ENCODE measurements at regions not wholly inside any gene's neighbourhood (a gene's known extent, or its start where the extent isn't known, plus 50 kb on each side); places are given as distances from the start of the nearest gene placed in this dataset.

GRCh38 chr11:45737056-45737455 is 67.9 kb upstream of the SLC35C1 start:
- no peak overlapping the region for H3K9ac ChIP-seq (ENCODE audit: low read length)
- H3K4me2 ChIP-seq (ENCODE audit: low read length): no peak overlapping the region
- no peaks in the 10 kb centered on the region for H3K9me2 ChIP-seq (ENCODE audit: insufficient read depth, low read length)
- no peaks in the 10 kb centered on the region for H3K79me2 ChIP-seq (replicated peaks; ENCODE audit: insufficient read depth, low read length)
- H3K27ac ChIP-seq (ENCODE audit: low read length): no peak overlapping the region
- no peak overlapping the region for H2AFZ ChIP-seq (ENCODE audit: low read depth, low read length)
- no peaks in the 10 kb centered on the region for H3K9me3 ChIP-seq (ENCODE audit: low read length)
- no peaks in the 10 kb centered on the region for H3K27me3 ChIP-seq (ENCODE audit: insufficient read depth, low read depth, low read length)
- H4K20me1 ChIP-seq (ENCODE audit: insufficient read depth): no peaks in the 10 kb centered on the region
- H3K4me3 ChIP-seq (ENCODE audit: low read length): no peak overlapping the region
- TF ChIP-seq MXI1 (conservative IDR thresholded peaks at IDR 0.05; ENCODE audit: poor library complexity, severe bottlenecking): no peak
- TF ChIP-seq EZH2 (IDR thresholded peaks at IDR 0.05; ENCODE audit: borderline replicate concordance, insufficient read depth, low read length, poor library complexity, severe bottlenecking): no peak
- no peak for TF ChIP-seq EP300 (conservative IDR thresholded peaks at IDR 0.05; ENCODE audit: poor library complexity, severe bottlenecking)
- TF ChIP-seq POLR2AphosphoS5 (IDR thresholded peaks at IDR 0.05): no peak
- no peak for TF ChIP-seq TAF1 (IDR thresholded peaks at IDR 0.05; ENCODE audit: low read depth)
- TF ChIP-seq REST (IDR thresholded peaks at IDR 0.05; ENCODE audit: borderline replicate concordance): no peak
- TF ChIP-seq RAD21 (conservative IDR thresholded peaks at IDR 0.05): no peak
- TF ChIP-seq CTCF (IDR thresholded peaks at IDR 0.05; ENCODE audit: poor library complexity, severe bottlenecking): no peak
- no peak for TF ChIP-seq SMC3 (conservative IDR thresholded peaks at IDR 0.05; ENCODE audit: poor library complexity)
- no peaks in the 10 kb centered on the region for H3F3A ChIP-seq (ENCODE audit: insufficient read depth, low read length, poor library complexity, severe bottlenecking)
- H3K36me3 ChIP-seq (ENCODE audit: insufficient read depth, low read length): no peaks in the 10 kb centered on the region

GRCh38 chr11:45736424-45736823 is 68.5 kb upstream of the SLC35C1 start:
- H3K36me3 ChIP-seq (ENCODE audit: insufficient read depth, low read length): no peaks in the 10 kb centered on the region
- no peak overlapping the region for H2AFZ ChIP-seq (ENCODE audit: low read depth, low read length)
- H3F3A ChIP-seq (ENCODE audit: insufficient read depth, low read length, poor library complexity, severe bottlenecking): no peaks in the 10 kb centered on the region
- H3K27ac ChIP-seq (ENCODE audit: low read length): no peak overlapping the region
- H3K9ac ChIP-seq (ENCODE audit: low read length): no peak overlapping the region
- no peaks in the 10 kb centered on the region for H3K9me3 ChIP-seq (ENCODE audit: low read length)
- no peaks in the 10 kb centered on the region for H3K79me2 ChIP-seq (replicated peaks; ENCODE audit: insufficient read depth, low read length)
- no peaks in the 10 kb centered on the region for H3K9me2 ChIP-seq (ENCODE audit: insufficient read depth, low read length)
- H3K27me3 ChIP-seq (ENCODE audit: insufficient read depth, low read depth, low read length): no peaks in the 10 kb centered on the region
- H3K4me3 ChIP-seq (ENCODE audit: low read length): no peak overlapping the region
- H3K4me2 ChIP-seq (ENCODE audit: low read length): no peak overlapping the region
- no peak for TF ChIP-seq REST (IDR thresholded peaks at IDR 0.05; ENCODE audit: borderline replicate concordance)
- no peak for TF ChIP-seq CTCF (IDR thresholded peaks at IDR 0.05; ENCODE audit: poor library complexity, severe bottlenecking)
- TF ChIP-seq SMC3 (conservative IDR thresholded peaks at IDR 0.05; ENCODE audit: poor library complexity): no peak
- no peak for TF ChIP-seq MXI1 (conservative IDR thresholded peaks at IDR 0.05; ENCODE audit: poor library complexity, severe bottlenecking)
- TF ChIP-seq POLR2AphosphoS5 (IDR thresholded peaks at IDR 0.05): no peak
- no peak for TF ChIP-seq EZH2 (IDR thresholded peaks at IDR 0.05; ENCODE audit: borderline replicate concordance, insufficient read depth, low read length, poor library complexity, severe bottlenecking)
- no peak for TF ChIP-seq TAF1 (IDR thresholded peaks at IDR 0.05; ENCODE audit: low read depth)
- no peak for TF ChIP-seq RAD21 (conservative IDR thresholded peaks at IDR 0.05)
- no peak for TF ChIP-seq EP300 (conservative IDR thresholded peaks at IDR 0.05; ENCODE audit: poor library complexity, severe bottlenecking)
- H4K20me1 ChIP-seq (ENCODE audit: insufficient read depth): no peaks in the 10 kb centered on the region

Data from neural cell (in vitro differentiated cells).